Right lobe of liver (tissue), 6 donors: ENCODE measurements at regions not wholly inside any gene's neighbourhood (a gene's known extent, or its start where the extent isn't known, plus 50 kb on each side); places are given as distances from the start of the nearest gene placed in this dataset.

ENCODE experiments used
- ATAC-seq, 4 donors: fragments of 200-7000 bp; cut with Tn5 transposase; one replicate each; pipeline ENCODE4 v1.9.1; 2020; ENCODE audit warnings: mild to moderate bottlenecking in 4 of 4, moderate library complexity in 4 of 4
- DNase-seq, 3 donors: peaks; one replicate each; pipeline ENCODE4 v3.0.0-alpha.2; 2020
- H3K27ac ChIP-seq, 3 donors: fragments of 200-600 bp; one replicate each; pipeline ENCODE4 v1.8.0; 2022
- H3K27me3 ChIP-seq, 2 donors: fragments of 200-600 bp; one replicate each; pipeline ENCODE4 v1.8.0; 2022
- H3K36me3 ChIP-seq, 4 donors: fragments of 200-600 bp; sonication (generic) in 1 of 4; one replicate each; pipeline versions ENCODE4 v1.5.1 to v1.8.0; 2017 to 2022; ENCODE audit warnings: control low read depth in 1 of 4
- H3K4me1 ChIP-seq, 4 donors: fragments of 200-600 bp; sonication (generic) in 1 of 4; one replicate each; pipeline versions ENCODE4 v1.5.1 to v1.8.0; 2017 to 2022; ENCODE audit warnings: control low read depth in 1 of 4
- H3K4me3 ChIP-seq, 3 donors: fragments of 200-600 bp; one replicate each; pipeline ENCODE4 v1.8.0; 2022
- H3K9me3 ChIP-seq, 4 donors: fragments of 200-600 bp; sonication (generic) in 1 of 4; one replicate each; pipeline versions ENCODE4 v1.5.1 to v1.8.0; 2017 to 2022; ENCODE audit warnings: control low read depth in 1 of 4
- POLR2A ChIP-seq: fragments of 450-650 bp; IDR thresholded peaks from one replicate; pipeline ENCODE4 v1.6.1; 2017; ENCODE audit warnings: antibody characterized with exemption, mild to moderate bottlenecking
- WGBS: methylation state at CpG from one replicate; pipeline ENCODE4 v1.1.6; 2018; ENCODE audit warnings: low coverage, low lambda C conversion rate; ENCODE audit not compliant: insufficient coverage; ENCODE audit errors: missing lambda C conversion rate; 5-methylcytosine and 5-hydroxymethylcytosine counted together
- intact Hi-C, 2 donors: fragments of 100-400 bp; cut with DNase I; formaldehyde crosslinking; loops; one replicate each; pipeline versions ENCODE4 v1.11.2 to v1.14.1; 2022
- TF ChIP-seq, protein P1 (sequence below), 4 donors: fragments of 200-600 bp in 3 of 4; fragments of 450-650 bp in 1 of 4; IDR thresholded peaks; one replicate each; pipeline versions ENCODE4 v1.5.1 to v1.8.0; 2016 to 2022; ENCODE audit warnings: antibody characterized with exemption in 4 of 4, mild to moderate bottlenecking in 2 of 4
- donor health status: DM: no; HTN: yes; CAD: no.
- donor health status: DM: no; HTN: no; CAD: no.
- donor health status: DM: no; HTN: no; CAD: no.
- donor health status: DM: no; HTN: yes; CAD: no.
- donor health status: DM: no; HTN: yes; CAD: no.

- no peak for DNase-seq
- Histone ChIP-seq H3K9me3 (no peaks in the 10 kb centered on the region), H3K4me1 (no peaks in the 10 kb centered on the region), H3K27ac (no peak overlapping the region), H3K4me3 (no peak overlapping the region), H3K36me3 (no peaks in the 10 kb centered on the region), H3K27me3 (no peaks in the 10 kb centered on the region)
- ATAC-seq: no peak
- intact Hi-C loops: no loop called here
- TF ChIP-seq POLR2A: no peak
- TF ChIP-seq, protein P1, sequence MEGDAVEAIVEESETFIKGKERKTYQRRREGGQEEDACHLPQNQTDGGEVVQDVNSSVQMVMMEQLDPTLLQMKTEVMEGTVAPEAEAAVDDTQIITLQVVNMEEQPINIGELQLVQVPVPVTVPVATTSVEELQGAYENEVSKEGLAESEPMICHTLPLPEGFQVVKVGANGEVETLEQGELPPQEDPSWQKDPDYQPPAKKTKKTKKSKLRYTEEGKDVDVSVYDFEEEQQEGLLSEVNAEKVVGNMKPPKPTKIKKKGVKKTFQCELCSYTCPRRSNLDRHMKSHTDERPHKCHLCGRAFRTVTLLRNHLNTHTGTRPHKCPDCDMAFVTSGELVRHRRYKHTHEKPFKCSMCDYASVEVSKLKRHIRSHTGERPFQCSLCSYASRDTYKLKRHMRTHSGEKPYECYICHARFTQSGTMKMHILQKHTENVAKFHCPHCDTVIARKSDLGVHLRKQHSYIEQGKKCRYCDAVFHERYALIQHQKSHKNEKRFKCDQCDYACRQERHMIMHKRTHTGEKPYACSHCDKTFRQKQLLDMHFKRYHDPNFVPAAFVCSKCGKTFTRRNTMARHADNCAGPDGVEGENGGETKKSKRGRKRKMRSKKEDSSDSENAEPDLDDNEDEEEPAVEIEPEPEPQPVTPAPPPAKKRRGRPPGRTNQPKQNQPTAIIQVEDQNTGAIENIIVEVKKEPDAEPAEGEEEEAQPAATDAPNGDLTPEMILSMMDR (IDR thresholded peaks at IDR 0.05): no peak
- 46% methylated on average over 3 of the region's 3 CpGs for WGBS
These were observed 135.7 kb downstream of the DHX35 start for GRCh38 chr20:39097889-39098288.

GRCh38 chr20:39095870-39096269, 133.7 kb downstream of the DHX35 start:
- ATAC-seq (no peak), DNase-seq (no peak)
- H3K27ac ChIP-seq: no peak overlapping the region
- intact Hi-C loops: no loop called here
- H3K4me3 ChIP-seq: no peak overlapping the region
- H3K4me1 ChIP-seq: no peaks in the 10 kb centered on the region
- no peaks in the 10 kb centered on the region for H3K27me3 ChIP-seq
- H3K36me3 ChIP-seq: no peaks in the 10 kb centered on the region
- no peak for TF ChIP-seq POLR2A
- TF ChIP-seq, protein P1 (IDR thresholded peaks at IDR 0.05): no peak
- WGBS: no CpG with 5 or more reads among the region's 1 CpG
- H3K9me3 ChIP-seq: no peaks in the 10 kb centered on the region

DNA sequence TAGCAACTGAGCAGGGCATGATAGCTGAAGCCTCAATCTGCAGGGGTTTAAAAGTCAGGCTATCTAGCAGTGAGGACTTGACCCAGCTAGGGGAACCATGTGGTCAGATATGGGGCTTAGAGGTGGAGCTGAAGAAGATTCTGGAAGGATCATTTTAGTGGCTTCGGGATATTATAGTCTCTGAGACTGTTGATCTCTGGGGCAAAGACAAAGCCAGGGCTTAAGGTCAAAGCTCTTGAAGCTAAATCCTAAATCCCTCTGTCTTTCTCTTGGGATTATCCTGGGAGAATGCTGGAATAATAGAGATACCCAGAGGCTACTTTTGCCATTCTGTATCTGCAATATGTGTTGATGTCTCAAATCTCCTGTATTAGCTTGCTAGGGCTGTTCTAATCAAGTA, 132.2 kb downstream of the DHX35 start:
- intact Hi-C loops: no loop called here
- Histone ChIP-seq H3K27ac (no peak overlapping the region), H3K4me1 (no peaks in the 10 kb centered on the region), H3K27me3 (no peaks in the 10 kb centered on the region), H3K4me3 (no peak overlapping the region), H3K36me3 (no peaks in the 10 kb centered on the region), H3K9me3 (no peaks in the 10 kb centered on the region)
- no peak for ATAC-seq
- no peak for TF ChIP-seq POLR2A
- TF ChIP-seq, protein P1 (IDR thresholded peaks at IDR 0.05): no peak
- 50% methylated on average over 1 of the region's 1 CpG for WGBS
- no peak for DNase-seq

DNA sequence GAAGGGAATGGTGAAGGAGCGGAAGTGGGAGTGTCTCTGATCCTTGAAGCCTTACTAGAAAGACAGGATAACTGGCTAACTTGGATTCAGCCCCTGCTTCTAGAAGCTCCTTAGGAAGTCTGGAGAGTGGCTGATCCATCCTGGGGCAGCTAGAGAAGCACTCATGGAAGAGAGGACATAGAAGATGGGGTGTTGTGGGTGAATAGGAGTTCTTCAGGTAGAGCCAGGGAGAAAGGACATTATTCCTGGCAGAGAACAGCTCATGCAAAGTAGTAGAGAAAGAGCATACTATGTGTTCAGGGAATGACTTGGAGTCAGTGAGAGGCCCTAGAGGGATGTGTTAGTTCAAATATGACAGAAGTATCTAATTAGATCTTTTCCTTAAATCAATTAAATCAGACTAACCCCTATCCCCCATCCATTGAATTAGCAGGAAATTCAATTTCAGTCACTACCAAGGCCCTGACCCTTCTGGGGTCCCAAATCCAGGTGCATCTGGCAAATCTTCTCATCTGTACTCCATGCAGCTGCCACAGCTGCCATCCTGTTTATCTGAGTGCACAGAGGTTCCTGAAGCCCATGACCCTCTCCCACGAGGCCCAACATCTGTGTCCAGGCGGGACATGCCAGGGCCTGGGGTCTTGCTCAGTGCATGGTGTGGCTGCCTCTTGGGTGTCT, 130.7 kb downstream of the DHX35 start:
- H3K27ac ChIP-seq: no peak overlapping the region
- DNase-seq: no peak
- no peaks in the 10 kb centered on the region for H3K4me1 ChIP-seq
- no peak for ATAC-seq
- intact Hi-C loops: no loop called here
- H3K27me3 ChIP-seq: no peaks in the 10 kb centered on the region
- 91% methylated on average over 1 of the region's 3 CpGs for WGBS
- no peaks in the 10 kb centered on the region for H3K36me3 ChIP-seq
- no peaks in the 10 kb centered on the region for H3K9me3 ChIP-seq
- no peak overlapping the region for H3K4me3 ChIP-seq
- TF ChIP-seq, protein P1 (IDR thresholded peaks at IDR 0.05): no peak
- TF ChIP-seq POLR2A: no peak

DNA sequence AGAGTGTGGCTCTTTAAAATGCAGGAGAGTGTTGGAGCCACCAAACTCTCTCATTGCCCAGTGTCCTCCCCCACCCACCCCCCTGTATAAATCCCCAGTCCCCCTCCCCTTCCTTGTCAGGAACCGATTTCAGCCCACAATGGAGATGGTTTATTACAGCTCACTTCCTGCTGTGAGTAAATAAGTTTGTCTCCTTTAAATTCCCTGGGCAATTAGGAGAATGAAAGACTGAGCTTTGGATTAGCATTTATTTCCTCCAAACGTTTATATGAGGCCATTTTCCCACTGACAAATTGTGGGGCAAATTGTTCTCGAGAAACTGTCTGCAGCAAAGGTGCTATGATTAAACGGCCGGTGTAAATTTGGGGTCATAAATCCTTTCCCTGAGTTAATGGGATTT, 128.8 kb downstream of the DHX35 start:
- no peak for DNase-seq
- H3K4me3 ChIP-seq: no peak overlapping the region
- no peaks in the 10 kb centered on the region for H3K4me1 ChIP-seq
- H3K27ac ChIP-seq: no peak overlapping the region
- WGBS: 37% methylated on average over 5 of the region's 5 CpGs
- TF ChIP-seq POLR2A: no peak
- TF ChIP-seq, protein P1 (IDR thresholded peaks at IDR 0.05): no peak
- no peaks in the 10 kb centered on the region for H3K9me3 ChIP-seq
- intact Hi-C loops: no loop called here
- no peaks in the 10 kb centered on the region for H3K27me3 ChIP-seq
- no peaks in the 10 kb centered on the region for H3K36me3 ChIP-seq
- no peak for ATAC-seq
